GM12878 (cell line): ENCODE measurements at regions not wholly inside any gene's neighbourhood (a gene's known extent, or its start where the extent isn't known, plus 50 kb on each side); places are given as distances from the start of the nearest gene placed in this dataset.

Source experiments
- ATAC-seq: fragments of 200-7000 bp; cut with Tn5 transposase; 3 replicates; pipeline ENCODE4 v1.9.1; 2020; ENCODE audit warnings: mild to moderate bottlenecking, moderate library complexity
- BruUV-seq: library from RNA; stranded (reverse); fragments of 400-500 nt; replicated peaks from 2 replicates; lab custom pipeline; 2021; lab: Mats Ljungman, UMichigan
- CTCF ChIA-PET: fragments of 300-600 bp; sonication (Branson Sonifier 250); formaldehyde crosslinking; extraction: SDS; loops from one replicate; lab custom pipeline; 2021; ENCODE audit warnings: inconsistent platforms; lab: Yijun Ruan, JAX
- POLR2A ChIA-PET: fragments of 350-600 bp; formaldehyde crosslinking; extraction: SDS; loops from one replicate; lab custom pipeline; 2021; ENCODE audit warnings: inconsistent platforms; lab: Charles Lee
- RAD21 ChIA-PET: fragments of 300-600 bp; sonication (Branson Sonifier 250); formaldehyde crosslinking; loops from one replicate; lab custom pipeline; 2023; ENCODE audit warnings: antibody characterized with exemption; ENCODE audit not compliant: unreplicated experiment; lab: Charles Lee
- SMC1A ChIA-PET: fragments of 300-600 bp; sonication (Branson Sonifier 250); formaldehyde crosslinking; loops from one replicate; lab custom pipeline; 2023; ENCODE audit not compliant: unreplicated experiment, uncharacterized antibody; lab: Charles Lee
- DNase-seq: peaks from one replicate; pipeline ENCODE4 v3.0.0-alpha.2; 2011; ENCODE audit warnings: low read depth, low spot score
- FAIRE-seq: peaks from 3 replicates; lab custom pipeline; 2011; peaks lifted over from hg19 to GRCh38; lab: Jason Lieb, UNC
- H2AFZ ChIP-seq: 2 replicates; pipeline ENCODE4 v1.6.0; 2011; ENCODE audit warnings: low read depth, low read length, control low read depth; ENCODE audit not compliant: control insufficient read depth
- H3K27ac ChIP-seq: 2 replicates; pipeline ENCODE4 v1.5.1; 2011; ENCODE audit warnings: control low read depth; ENCODE audit not compliant: control insufficient read depth, insufficient read depth
- H3K27me3 ChIP-seq, 2 experiments: replicated peaks in 1 of 2; 2 replicates each; pipeline versions ENCODE4 v1.6.0 to v1.6.1; 2011; ENCODE audit warnings: low read length in 1 of 2; ENCODE audit not compliant: control insufficient read depth in 2 of 2, insufficient read depth in 2 of 2
- H3K36me3 ChIP-seq, 2 experiments: 2 replicates each; pipeline ENCODE4 v1.5.1; 2011; ENCODE audit warnings: low read length in 1 of 2; ENCODE audit not compliant: control insufficient read depth in 2 of 2, insufficient read depth in 2 of 2
- H3K4me1 ChIP-seq: 2 replicates; pipeline ENCODE4 v1.6.1; 2011; ENCODE audit warnings: mild to moderate bottlenecking, low read length, moderate library complexity, mixed read lengths; ENCODE audit not compliant: control insufficient read depth, insufficient read depth
- H3K4me2 ChIP-seq: 2 replicates; pipeline ENCODE4 v1.6.0; 2011; ENCODE audit warnings: control low read depth; ENCODE audit not compliant: control insufficient read depth, insufficient read depth
- H3K4me3 ChIP-seq: fragments of 200-600 bp; sonication (generic); 2 replicates; pipeline ENCODE4 v1.5.1; 2016
- H3K79me2 ChIP-seq: 2 replicates; pipeline ENCODE4 v1.6.0; 2011; ENCODE audit warnings: low read length; ENCODE audit not compliant: control insufficient read depth, insufficient read depth
- H3K9ac ChIP-seq: 2 replicates; pipeline ENCODE4 v1.8.0; 2011; ENCODE audit warnings: low read length, control low read depth, mixed read lengths; ENCODE audit not compliant: control insufficient read depth, insufficient read depth
- H3K9me3 ChIP-seq: replicated peaks from 3 replicates; pipeline ENCODE4 v1.5.1; 2011; ENCODE audit warnings: mild to moderate bottlenecking, low read length; ENCODE audit not compliant: control insufficient read depth, insufficient read depth
- H4K20me1 ChIP-seq: 2 replicates; pipeline ENCODE4 v1.6.0; 2011; ENCODE audit not compliant: control insufficient read depth, insufficient read depth
- ATF2 ChIP-seq: IDR thresholded peaks from 2 replicates; pipeline ENCODE4 v1.6.1; 2012; ENCODE audit warnings: low read length, inconsistent platforms
- CREM ChIP-seq: IDR thresholded peaks from 2 replicates; pipeline ENCODE4 v1.6.1; 2014; ENCODE audit warnings: antibody characterized with exemption, low read depth
- E2F4 ChIP-seq: IDR thresholded peaks from 2 replicates; pipeline ENCODE4 v1.6.1; 2012; ENCODE audit warnings: low read depth, low read length, improper control_type of control experiment
- HDGF ChIP-seq: fragments of 450-650 bp; IDR thresholded peaks from 2 replicates; pipeline ENCODE4 v1.6.1; 2016; ENCODE audit warnings: antibody characterized with exemption
- IKZF2 ChIP-seq, 2 experiments: fragments of 450-650 bp; IDR thresholded peaks; 2 replicates each; pipeline ENCODE4 v1.6.1; 2017; ENCODE audit warnings: mild to moderate bottlenecking in 2 of 2, moderate library complexity in 2 of 2
- JUNB ChIP-seq: IDR thresholded peaks from 2 replicates; pipeline ENCODE4 v1.6.1; 2016; ENCODE audit warnings: antibody characterized with exemption, mild to moderate bottlenecking
- MYC ChIP-seq: IDR thresholded peaks from 2 replicates; pipeline ENCODE4 v1.6.1; 2011; ENCODE audit warnings: mild to moderate bottlenecking, low read length, moderate library complexity, inconsistent platforms; ENCODE audit not compliant: insufficient read depth, insufficient replicate concordance, insufficient read length, severe bottlenecking
- SREBF1 ChIP-seq: IDR thresholded peaks from 2 replicates; pipeline ENCODE4 v1.6.1; 2012; ENCODE audit warnings: mild to moderate bottlenecking, low read length
- ZBED1 ChIP-seq: IDR thresholded peaks from 2 replicates; pipeline ENCODE4 v1.6.1; 2016; ENCODE audit warnings: borderline replicate concordance
- ZNF384 ChIP-seq: IDR thresholded peaks from 2 replicates; pipeline ENCODE4 v1.6.1; 2012; ENCODE audit warnings: low read depth, mild to moderate bottlenecking, low read length, improper control_type of control experiment, borderline replicate concordance
- WGBS: methylation state at CpG from one replicate; pipeline ENCODE4 v1.1.6; 2016; ENCODE audit warnings: low lambda C conversion rate; ENCODE audit not compliant: insufficient replicate concordance, insufficient coverage; ENCODE audit errors: missing lambda C conversion rate; 5-methylcytosine and 5-hydroxymethylcytosine counted together
- in situ Hi-C: fragments of 300-500 bp; cut with MboI; formaldehyde crosslinking; loops from 9 replicates; pipeline ENCODE4 v1.14.3; 2018; ENCODE audit warnings: mixed read lengths
- intact Hi-C: fragments of 100-400 bp; cut with micrococcal nuclease; formaldehyde crosslinking; loops from one replicate; pipeline ENCODE4 v1.14.2; 2022; ENCODE audit not compliant: unreplicated experiment

GRCh38 chr13:50450279-50450678 is 393.2 kb downstream of the DLEU7 start:
- ChIA-PET CTCF (no interaction called here), POLR2A (no interaction called here), SMC1A (interaction anchor here (0.7 kb wide), 1 partner anchor 462 kb away, joined by 3 read pairs; no protein-coding TSS in a partner anchor), RAD21 (no interaction called here)
- H3K9ac ChIP-seq, result no peak overlapping the region
- FAIRE-seq (no peak), DNase-seq (no peak), ATAC-seq (no peak)
- TF ChIP-seq ZNF384, result no peak
- no peak for TF ChIP-seq IKZF2 (IDR thresholded peaks at IDR 0.05)
- no peak for TF ChIP-seq MYC
- TF ChIP-seq CREM, result no peak
- TF ChIP-seq JUNB, result no peak
- TF ChIP-seq ZBED1, result no peak
- TF ChIP-seq E2F4, result no peak
- no peak for TF ChIP-seq HDGF
- TF ChIP-seq SREBF1, result no peak
- TF ChIP-seq ATF2, result no peak
- H3K4me3 ChIP-seq, result no peak overlapping the region
- no peaks in the 10 kb centered on the region for H3K79me2 ChIP-seq
- H3K27ac ChIP-seq, result no peak overlapping the region
- no peaks in the 10 kb centered on the region for H3K9me3 ChIP-seq
- WGBS, result 31% methylated on average over 1 of the region's 2 CpGs
- in situ Hi-C loops (no loop called here), intact Hi-C loops (no loop called here)
- H2AFZ ChIP-seq, result no peak overlapping the region
- no peaks in the 10 kb centered on the region for H3K4me1 ChIP-seq
- no peaks in the 10 kb centered on the region; a peak in 1 of 4 replicates for H3K36me3 ChIP-seq
- H3K4me2 ChIP-seq, result no peak overlapping the region
- H4K20me1 ChIP-seq, result no peaks in the 10 kb centered on the region
- H3K27me3 ChIP-seq, result no peaks in the 10 kb centered on the region; a peak in 2 of 4 replicates
- no TSS peak for BruUV-seq
